ENCODE measurements at regions not wholly inside any gene's neighbourhood (a gene's known extent, or its start where the extent isn't known, plus 50 kb on each side); places are given as distances from the start of the nearest gene placed in this dataset.

- no peaks in the 10 kb centered on the region for H3K9me3 ChIP-seq
- TF ChIP-seq POLR2AphosphoS5 (IDR thresholded peaks at IDR 0.05), result no peak
- no peak for TF ChIP-seq POLR2A (IDR thresholded peaks at IDR 0.05)
- TF ChIP-seq CTCF (IDR thresholded peaks at IDR 0.05), result no peak
- intact Hi-C loops (cut with DNase I; ENCODE audit: low total_unique reads), result no loop called here
Observed at GRCh38 chr3:194084284-194084683, 51.7 kb upstream of the HES1 start.

More at GRCh38 chr3:194084284-194084683, 51.7 kb upstream of the HES1 start:
- H3K36me3 ChIP-seq, result no peaks in the 10 kb centered on the region
- no peak overlapping the region for H3K27ac ChIP-seq
- no peak for DNase-seq (ENCODE audit: low spot score in 2 of 2)
- no peak overlapping the region for H3K4me3 ChIP-seq
- no peaks in the 10 kb centered on the region for H3K27me3 ChIP-seq
- peaks cover 0 to 2% of the 10 kb centered on the region in 2 donors for H3K4me1 ChIP-seq
